Progenitor cell of endocrine pancreas (in vitro differentiated cells): ENCODE measurements at regions not wholly inside any gene's neighbourhood (a gene's known extent, or its start where the extent isn't known, plus 50 kb on each side); places are given as distances from the start of the nearest gene placed in this dataset.

Experiments used
- DNase-seq: peaks from one replicate; pipeline ENCODE4 v3.0.0; 2021; ENCODE audit warnings: low spot score; ENCODE audit not compliant: unreplicated experiment
- H3K27ac Mint-ChIP-seq: 2 replicates; pipeline ENCODE4 v1.8.0; 2021; ENCODE audit warnings: mild to moderate bottlenecking, moderate library complexity, mixed read lengths
- H3K27me3 Mint-ChIP-seq: 2 replicates; pipeline ENCODE4 v1.8.0; 2021; ENCODE audit warnings: mixed read lengths
- H3K36me3 Mint-ChIP-seq: 2 replicates; pipeline ENCODE4 v1.8.0; 2022; ENCODE audit warnings: mixed read lengths; ENCODE audit not compliant: insufficient read depth
- H3K4me1 Mint-ChIP-seq: 2 replicates; pipeline ENCODE4 v1.8.0; 2021; ENCODE audit warnings: low read depth, mixed read lengths
- H3K4me3 Mint-ChIP-seq: 2 replicates; pipeline ENCODE4 v1.8.0; 2021; ENCODE audit warnings: low read depth, mild to moderate bottlenecking, moderate library complexity, mixed read lengths
- H3K9me3 Mint-ChIP-seq: 2 replicates; pipeline ENCODE4 v1.8.0; 2021; ENCODE audit warnings: low read depth, mixed read lengths
- TF ChIP-seq, protein P1 (sequence below): fragments of 200-600 bp; sonication (generic); IDR thresholded peaks from one replicate; pipeline ENCODE4 v1.5.0; 2021; ENCODE audit warnings: antibody characterized with exemption, mild to moderate bottlenecking; ENCODE audit not compliant: unreplicated experiment

GRCh38 chr7:57343901-57344622, 105.9 kb upstream of the ZNF716 start:
- no peak overlapping the region for H3K27ac Mint-ChIP-seq
- peaks cover 50% of the 10 kb centered on the region for H3K9me3 Mint-ChIP-seq
- H3K4me1 Mint-ChIP-seq, result no peaks in the 10 kb centered on the region
- TF ChIP-seq, protein P1, sequence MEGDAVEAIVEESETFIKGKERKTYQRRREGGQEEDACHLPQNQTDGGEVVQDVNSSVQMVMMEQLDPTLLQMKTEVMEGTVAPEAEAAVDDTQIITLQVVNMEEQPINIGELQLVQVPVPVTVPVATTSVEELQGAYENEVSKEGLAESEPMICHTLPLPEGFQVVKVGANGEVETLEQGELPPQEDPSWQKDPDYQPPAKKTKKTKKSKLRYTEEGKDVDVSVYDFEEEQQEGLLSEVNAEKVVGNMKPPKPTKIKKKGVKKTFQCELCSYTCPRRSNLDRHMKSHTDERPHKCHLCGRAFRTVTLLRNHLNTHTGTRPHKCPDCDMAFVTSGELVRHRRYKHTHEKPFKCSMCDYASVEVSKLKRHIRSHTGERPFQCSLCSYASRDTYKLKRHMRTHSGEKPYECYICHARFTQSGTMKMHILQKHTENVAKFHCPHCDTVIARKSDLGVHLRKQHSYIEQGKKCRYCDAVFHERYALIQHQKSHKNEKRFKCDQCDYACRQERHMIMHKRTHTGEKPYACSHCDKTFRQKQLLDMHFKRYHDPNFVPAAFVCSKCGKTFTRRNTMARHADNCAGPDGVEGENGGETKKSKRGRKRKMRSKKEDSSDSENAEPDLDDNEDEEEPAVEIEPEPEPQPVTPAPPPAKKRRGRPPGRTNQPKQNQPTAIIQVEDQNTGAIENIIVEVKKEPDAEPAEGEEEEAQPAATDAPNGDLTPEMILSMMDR, result no peak
- H3K27me3 Mint-ChIP-seq, result no peaks in the 10 kb centered on the region
- H3K4me3 Mint-ChIP-seq, result no peak overlapping the region
- DNase-seq, result no peak
- H3K36me3 Mint-ChIP-seq, result peaks cover 6% of the 10 kb centered on the region

- peaks cover 54% of the 10 kb centered on the region for H3K9me3 Mint-ChIP-seq
- H3K4me1 Mint-ChIP-seq, result no peaks in the 10 kb centered on the region
- peaks cover 6% of the 10 kb centered on the region for H3K36me3 Mint-ChIP-seq
- no peak for DNase-seq
- H3K4me3 Mint-ChIP-seq, result no peak overlapping the region
- no peaks in the 10 kb centered on the region for H3K27me3 Mint-ChIP-seq
- no peak overlapping the region for H3K27ac Mint-ChIP-seq
- TF ChIP-seq, protein P1, result no peak
Measured at GRCh38 chr7:57344957-57345356, 105.0 kb upstream of the ZNF716 start.

GRCh38 chr7:57348646-57349269, 101.2 kb upstream of the ZNF716 start:
- no peak overlapping the region for H3K27ac Mint-ChIP-seq
- no peaks in the 10 kb centered on the region for H3K4me1 Mint-ChIP-seq
- H3K27me3 Mint-ChIP-seq, result no peaks in the 10 kb centered on the region
- H3K4me3 Mint-ChIP-seq, result no peak overlapping the region
- peaks cover 7% of the 10 kb centered on the region for H3K36me3 Mint-ChIP-seq
- peaks cover 54% of the 10 kb centered on the region for H3K9me3 Mint-ChIP-seq
- no peak for DNase-seq
- TF ChIP-seq, protein P1, result no peak

DNA sequence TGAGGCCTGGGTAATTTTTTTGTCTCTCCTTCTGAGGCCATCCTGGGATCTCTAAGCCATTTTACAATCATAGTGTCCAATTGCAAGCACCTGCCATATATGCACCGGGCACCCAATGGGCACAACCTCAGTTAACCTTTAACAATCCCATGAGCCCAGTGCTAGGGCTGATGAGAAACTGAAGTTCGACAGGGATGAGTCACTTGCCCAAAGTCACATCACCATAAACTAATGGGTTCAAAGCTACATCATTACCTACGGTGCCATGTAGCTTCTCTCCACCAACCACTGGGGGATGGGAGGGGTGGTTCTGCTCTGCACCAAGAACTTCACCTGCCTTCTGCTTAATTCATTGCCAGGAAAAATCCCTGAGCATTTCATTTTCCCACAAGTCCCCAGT, 95.8 kb upstream of the ZNF716 start:
- Mint-ChIP-seq H3K36me3 (peaks cover 5% of the 10 kb centered on the region), H3K4me1 (no peaks in the 10 kb centered on the region), H3K9me3 (peaks cover 53% of the 10 kb centered on the region), H3K4me3 (no peak overlapping the region), H3K27ac (no peak overlapping the region), H3K27me3 (no peaks in the 10 kb centered on the region)
- DNase-seq, result no peak
- TF ChIP-seq, protein P1, result no peak

DNA sequence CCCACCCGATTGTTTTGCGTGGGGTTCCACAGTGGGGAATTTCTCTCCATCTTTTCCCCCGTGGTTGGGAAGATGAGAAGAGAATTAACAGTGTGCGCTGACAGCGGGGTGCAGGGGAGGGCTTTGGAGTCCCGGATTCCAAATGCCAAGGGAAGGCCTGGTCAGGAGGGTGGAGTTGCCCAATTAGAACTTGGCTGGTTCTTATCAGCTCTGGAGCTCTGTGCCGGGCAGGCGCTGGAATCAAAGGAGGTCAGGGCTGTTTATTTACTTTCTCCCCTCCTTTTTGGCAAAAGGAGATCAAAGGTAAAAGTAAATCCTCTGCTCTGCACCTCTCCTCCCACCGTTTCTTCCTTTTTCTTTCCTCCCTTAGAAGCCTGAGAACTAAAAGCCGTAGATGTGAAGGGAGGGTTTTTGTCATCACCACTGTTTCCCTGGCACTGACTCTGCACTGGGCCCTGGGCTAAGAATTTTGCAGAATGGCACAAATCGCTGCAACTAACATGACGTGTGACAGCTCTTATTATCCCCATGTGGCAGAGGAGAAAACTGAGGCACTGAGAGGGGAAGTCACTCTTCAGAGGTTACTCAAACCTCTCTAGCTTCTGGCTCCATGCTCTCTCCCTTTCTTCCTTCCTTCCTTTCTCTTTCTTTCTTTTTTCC, 95.2 kb upstream of the ZNF716 start:
- Mint-ChIP-seq H3K36me3 (peaks cover 8% of the 10 kb centered on the region), H3K27me3 (no peaks in the 10 kb centered on the region), H3K4me1 (no peaks in the 10 kb centered on the region), H3K27ac (no peak overlapping the region), H3K9me3 (peaks cover 54% of the 10 kb centered on the region), H3K4me3 (no peak overlapping the region)
- DNase-seq, result no peak
- TF ChIP-seq, protein P1, result no peak
